ENCODE measurements at regions not wholly inside any gene's neighbourhood (a gene's known extent, or its start where the extent isn't known, plus 50 kb on each side); places are given as distances from the start of the nearest gene placed in this dataset.

- TF ChIP-seq EP300 (IDR thresholded peaks at IDR 0.05) (no peak), POLR2A (IDR thresholded peaks at IDR 0.05; ENCODE audit: low read depth) (no peak), POLR2AphosphoS5 (IDR thresholded peaks at IDR 0.05) (no peak)
Observed at GRCh38 chr14:28886940-28887339, 120.4 kb downstream of the FOXG1 start.
